Body of pancreas (tissue), 4 donors: ENCODE measurements at regions not wholly inside any gene's neighbourhood (a gene's known extent, or its start where the extent isn't known, plus 50 kb on each side); places are given as distances from the start of the nearest gene placed in this dataset.

ENCODE experiments used
- POLR2A ChIP-seq, 3 donors: fragments of 450-650 bp; IDR thresholded peaks; one replicate each; pipeline ENCODE4 v1.6.1; 2016; ENCODE audit warnings: antibody characterized with exemption in 3 of 3, mild to moderate bottlenecking in 2 of 3
- TF ChIP-seq, protein P1 (sequence below), 7 experiments: fragments of 450-650 bp in 4 of 7; fragments of 200-600 bp in 3 of 7; sonication (generic) in 3 of 7; IDR thresholded peaks; one replicate each; pipeline ENCODE4 v1.5.1; 2016 to 2019; ENCODE audit warnings: antibody characterized with exemption in 7 of 7

DNA sequence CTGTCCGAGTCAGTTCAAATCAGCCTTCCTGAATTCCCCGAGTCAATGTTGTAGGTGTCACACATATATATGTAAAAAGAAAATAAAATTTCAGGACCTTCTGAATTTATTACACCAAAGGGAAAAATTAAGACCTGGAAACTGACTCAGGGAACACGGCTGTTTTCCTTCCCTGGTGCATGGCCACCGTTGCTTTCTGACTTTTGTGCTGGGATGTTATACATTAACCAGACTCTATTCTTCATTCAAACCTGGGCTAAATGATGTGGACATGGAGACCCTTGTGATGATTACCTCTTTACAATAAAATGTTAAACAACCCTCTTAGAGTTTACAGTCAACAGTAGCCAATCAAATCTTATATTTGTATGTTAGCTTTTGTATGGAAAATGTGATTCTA is 51.4 kb upstream of the PLEKHG1 start:
- TF ChIP-seq, protein P1, sequence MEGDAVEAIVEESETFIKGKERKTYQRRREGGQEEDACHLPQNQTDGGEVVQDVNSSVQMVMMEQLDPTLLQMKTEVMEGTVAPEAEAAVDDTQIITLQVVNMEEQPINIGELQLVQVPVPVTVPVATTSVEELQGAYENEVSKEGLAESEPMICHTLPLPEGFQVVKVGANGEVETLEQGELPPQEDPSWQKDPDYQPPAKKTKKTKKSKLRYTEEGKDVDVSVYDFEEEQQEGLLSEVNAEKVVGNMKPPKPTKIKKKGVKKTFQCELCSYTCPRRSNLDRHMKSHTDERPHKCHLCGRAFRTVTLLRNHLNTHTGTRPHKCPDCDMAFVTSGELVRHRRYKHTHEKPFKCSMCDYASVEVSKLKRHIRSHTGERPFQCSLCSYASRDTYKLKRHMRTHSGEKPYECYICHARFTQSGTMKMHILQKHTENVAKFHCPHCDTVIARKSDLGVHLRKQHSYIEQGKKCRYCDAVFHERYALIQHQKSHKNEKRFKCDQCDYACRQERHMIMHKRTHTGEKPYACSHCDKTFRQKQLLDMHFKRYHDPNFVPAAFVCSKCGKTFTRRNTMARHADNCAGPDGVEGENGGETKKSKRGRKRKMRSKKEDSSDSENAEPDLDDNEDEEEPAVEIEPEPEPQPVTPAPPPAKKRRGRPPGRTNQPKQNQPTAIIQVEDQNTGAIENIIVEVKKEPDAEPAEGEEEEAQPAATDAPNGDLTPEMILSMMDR (IDR thresholded peaks at IDR 0.05): no peak
- TF ChIP-seq POLR2A (IDR thresholded peaks at IDR 0.05): no peak
